ENCODE measurements at regions not wholly inside any gene's neighbourhood (a gene's known extent, or its start where the extent isn't known, plus 50 kb on each side); places are given as distances from the start of the nearest gene placed in this dataset.
"Not testable (repeated sequence)": the region's sequence is repeated elsewhere in the genome, so short reads cannot be mapped to it uniquely, and the experiment has no call there.

- no peak for ATAC-seq (replicated peaks; ENCODE audit: extremely low read depth, poor library complexity, severe bottlenecking)
- no peak overlapping the region for H3K27ac Mint-ChIP-seq (ENCODE audit: low read depth)
- H3K4me1 Mint-ChIP-seq, result no peaks in the 10 kb centered on the region
- no peak overlapping the region for H3K4me3 Mint-ChIP-seq
- H3K27me3 Mint-ChIP-seq, result peaks cover 71% of the 10 kb centered on the region
- DNase-seq (ENCODE audit: low spot score in 2 of 2), result no peak
- peaks cover 2% of the 10 kb centered on the region for H3K36me3 Mint-ChIP-seq (ENCODE audit: insufficient read depth)
- H3K9me3 Mint-ChIP-seq, result peaks cover 6% of the 10 kb centered on the region
Measured at GRCh38 chr10:118974951-118975350, 54.6 kb upstream of the NANOS1 start.

GRCh38 chr10:118976219-118976618 lies 53.3 kb upstream of the NANOS1 start:
- peaks cover 63% of the 10 kb centered on the region for H3K27me3 Mint-ChIP-seq
- H3K4me1 Mint-ChIP-seq; H3K27ac Mint-ChIP-seq (ENCODE audit: low read depth); H3K9me3 Mint-ChIP-seq; H3K36me3 Mint-ChIP-seq (ENCODE audit: insufficient read depth); H3K4me3 Mint-ChIP-seq; ATAC-seq (replicated peaks; ENCODE audit: extremely low read depth, poor library complexity, severe bottlenecking); DNase-seq (ENCODE audit: low spot score in 2 of 2): not testable (repeated sequence)

- Mint-ChIP-seq H3K9me3 (peaks cover 6% of the 10 kb centered on the region), H3K36me3 (ENCODE audit: insufficient read depth) (peaks cover 2% of the 10 kb centered on the region), H3K27me3 (peaks cover 59% of the 10 kb centered on the region), H3K27ac (ENCODE audit: low read depth) (no peak overlapping the region), H3K4me1 (no peaks in the 10 kb centered on the region), H3K4me3 (no peak overlapping the region)
- ATAC-seq (replicated peaks; ENCODE audit: extremely low read depth, poor library complexity, severe bottlenecking) (no peak), DNase-seq (ENCODE audit: low spot score in 2 of 2) (no peak)
Measured at GRCh38 chr10:118977022-118977599, 52.4 kb upstream of the NANOS1 start.

GRCh38 chr10:118977835-118978234 lies 51.7 kb upstream of the NANOS1 start:
- H3K36me3 Mint-ChIP-seq (ENCODE audit: insufficient read depth), result peaks cover 2% of the 10 kb centered on the region
- H3K27me3 Mint-ChIP-seq, result peaks cover 59% of the 10 kb centered on the region
- H3K27ac Mint-ChIP-seq (ENCODE audit: low read depth), result no peak overlapping the region
- ATAC-seq (replicated peaks; ENCODE audit: extremely low read depth, poor library complexity, severe bottlenecking) (no peak), DNase-seq (ENCODE audit: low spot score in 2 of 2) (no peak)
- H3K4me1 Mint-ChIP-seq, result peaks cover 5% of the 10 kb centered on the region
- no peak overlapping the region for H3K4me3 Mint-ChIP-seq
- H3K9me3 Mint-ChIP-seq, result peaks cover 6% of the 10 kb centered on the region

- Mint-ChIP-seq H3K9me3 (peaks cover 4% of the 10 kb centered on the region), H3K27ac (ENCODE audit: low read depth) (no peak overlapping the region), H3K27me3 (peaks cover 52% of the 10 kb centered on the region), H3K36me3 (ENCODE audit: insufficient read depth) (peaks cover 2% of the 10 kb centered on the region), H3K4me3 (no peak overlapping the region), H3K4me1 (peaks cover 5% of the 10 kb centered on the region)
- ATAC-seq (replicated peaks; ENCODE audit: extremely low read depth, poor library complexity, severe bottlenecking) (no peak), DNase-seq (ENCODE audit: low spot score in 2 of 2) (no peak)
Measured at GRCh38 chr10:118978316-118978997, 51.1 kb upstream of the NANOS1 start.

- DNase-seq (ENCODE audit: low spot score in 2 of 2) (no peak), ATAC-seq (replicated peaks; ENCODE audit: extremely low read depth, poor library complexity, severe bottlenecking) (no peak)
- Mint-ChIP-seq H3K36me3 (ENCODE audit: insufficient read depth) (peaks cover 2% of the 10 kb centered on the region), H3K9me3 (no peaks in the 10 kb centered on the region), H3K4me3 (no peak overlapping the region), H3K27ac (ENCODE audit: low read depth) (no peak overlapping the region), H3K27me3 (peaks cover 47% of the 10 kb centered on the region), H3K4me1 (peaks cover 5% of the 10 kb centered on the region)
Measured at GRCh38 chr10:118978998-118979350, 50.5 kb upstream of the NANOS1 start.

- no peak for ATAC-seq (replicated peaks; ENCODE audit: extremely low read depth, poor library complexity, severe bottlenecking)
- peaks cover 5% of the 10 kb centered on the region for H3K4me1 Mint-ChIP-seq
- peaks cover 2% of the 10 kb centered on the region for H3K36me3 Mint-ChIP-seq (ENCODE audit: insufficient read depth)
- no peak overlapping the region for H3K27ac Mint-ChIP-seq (ENCODE audit: low read depth)
- no peak for DNase-seq (ENCODE audit: low spot score in 2 of 2)
- H3K4me3 Mint-ChIP-seq, result no peak overlapping the region
- no peaks in the 10 kb centered on the region for H3K9me3 Mint-ChIP-seq
- H3K27me3 Mint-ChIP-seq, result peaks cover 46% of the 10 kb centered on the region
Measured at GRCh38 chr10:118979661-118980060, 49.9 kb upstream of the NANOS1 start.

All from central memory CD8-positive, alpha-beta T cell (primary cell).